SK-N-SH treated with all-trans-retinoic acid at 6 μM for 48 hours (cell line): ENCODE measurements at regions not wholly inside any gene's neighbourhood (a gene's known extent, or its start where the extent isn't known, plus 50 kb on each side); places are given as distances from the start of the nearest gene placed in this dataset.

Experiments used
- ARNTL ChIP-seq: fragments of 450-650 bp; formaldehyde crosslinking; IDR thresholded peaks from 2 replicates; pipeline ENCODE4 v1.5.0; 2020; ENCODE audit warnings: low read depth, mild to moderate bottlenecking, moderate library complexity, borderline replicate concordance
- BACH2 ChIP-seq: fragments of 250-450 bp; sonication (Bioruptor Pico); IDR thresholded peaks from 2 replicates; pipeline ENCODE4 v1.9.0; 2021; ENCODE audit warnings: mild to moderate bottlenecking, borderline replicate concordance
- ISL1 ChIP-seq: fragments of 250-450 bp; sonication (Bioruptor Pico); IDR thresholded peaks from 2 replicates; pipeline ENCODE4 v2.1.2; 2022; ENCODE audit warnings: mild to moderate bottlenecking, moderate library complexity
- RARB ChIP-seq: fragments of 250-450 bp; sonication (Bioruptor Pico); IDR thresholded peaks from 2 replicates; pipeline ENCODE4 v1.8.0; 2021; ENCODE audit warnings: mild to moderate bottlenecking, moderate library complexity
- SNAI2 ChIP-seq: fragments of 250-450 bp; sonication (Bioruptor Pico); IDR thresholded peaks from 2 replicates; pipeline ENCODE4 v1.5.0; 2020; ENCODE audit warnings: mild to moderate bottlenecking, moderate library complexity
- TCF4 ChIP-seq: fragments of 250-450 bp; sonication (Bioruptor Pico); IDR thresholded peaks from 2 replicates; pipeline ENCODE4 v1.8.0; 2021; ENCODE audit warnings: mild to moderate bottlenecking, moderate library complexity, borderline replicate concordance
- ZC3H10 ChIP-seq: fragments of 250-450 bp; sonication (Bioruptor Pico); IDR thresholded peaks from 2 replicates; pipeline ENCODE4 v1.5.1; 2021; ENCODE audit warnings: mild to moderate bottlenecking, moderate library complexity
- ZFP30 ChIP-seq: fragments of 450-650 bp; formaldehyde crosslinking; IDR thresholded peaks from 2 replicates; pipeline ENCODE4 v1.5.0; 2022; ENCODE audit warnings: mild to moderate bottlenecking, moderate library complexity
- ZNF70 ChIP-seq: fragments of 450-650 bp; formaldehyde crosslinking; IDR thresholded peaks from 2 replicates; pipeline ENCODE4 v1.5.0; 2020; ENCODE audit warnings: mild to moderate bottlenecking, moderate library complexity
- ZNF8 ChIP-seq: fragments of 450-650 bp; formaldehyde crosslinking; IDR thresholded peaks from 2 replicates; pipeline ENCODE4 v1.5.0; 2020; ENCODE audit warnings: mild to moderate bottlenecking, moderate library complexity
- TF ChIP-seq, protein P1 (sequence below): fragments of 250-450 bp; sonication (Bioruptor Pico); IDR thresholded peaks from 2 replicates; pipeline ENCODE4 v1.8.0; 2020; ENCODE audit warnings: mild to moderate bottlenecking, moderate library complexity, borderline replicate concordance

DNA sequence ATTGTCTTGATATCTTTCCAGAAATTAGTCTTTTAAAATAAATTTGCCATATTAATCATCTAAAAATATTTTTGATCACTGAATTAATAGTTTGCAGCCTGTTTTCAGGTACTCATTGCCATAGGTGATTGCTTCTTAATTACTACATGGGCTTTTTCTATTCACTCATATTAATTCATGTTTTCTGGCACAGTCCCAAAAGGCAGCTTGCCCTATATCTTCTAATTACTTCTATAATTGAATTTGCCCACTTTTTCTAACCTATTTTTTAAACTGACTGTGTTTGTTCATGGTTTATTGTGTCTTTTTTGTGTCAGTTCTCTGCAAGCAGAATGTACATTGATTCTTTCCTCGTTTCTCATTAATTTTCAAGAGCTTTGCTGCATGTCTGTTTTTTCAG is 85.7 kb upstream of the SOX2 start:
- no peak for TF ChIP-seq ZFP30 (CRISPR knock-in tag)
- TF ChIP-seq ZNF70 (CRISPR knock-in tag), result no peak
- TF ChIP-seq ZNF8 (CRISPR knock-in tag), result no peak
- TF ChIP-seq SNAI2 (CRISPR knock-in tag), result no peak
- TF ChIP-seq, protein P1, sequence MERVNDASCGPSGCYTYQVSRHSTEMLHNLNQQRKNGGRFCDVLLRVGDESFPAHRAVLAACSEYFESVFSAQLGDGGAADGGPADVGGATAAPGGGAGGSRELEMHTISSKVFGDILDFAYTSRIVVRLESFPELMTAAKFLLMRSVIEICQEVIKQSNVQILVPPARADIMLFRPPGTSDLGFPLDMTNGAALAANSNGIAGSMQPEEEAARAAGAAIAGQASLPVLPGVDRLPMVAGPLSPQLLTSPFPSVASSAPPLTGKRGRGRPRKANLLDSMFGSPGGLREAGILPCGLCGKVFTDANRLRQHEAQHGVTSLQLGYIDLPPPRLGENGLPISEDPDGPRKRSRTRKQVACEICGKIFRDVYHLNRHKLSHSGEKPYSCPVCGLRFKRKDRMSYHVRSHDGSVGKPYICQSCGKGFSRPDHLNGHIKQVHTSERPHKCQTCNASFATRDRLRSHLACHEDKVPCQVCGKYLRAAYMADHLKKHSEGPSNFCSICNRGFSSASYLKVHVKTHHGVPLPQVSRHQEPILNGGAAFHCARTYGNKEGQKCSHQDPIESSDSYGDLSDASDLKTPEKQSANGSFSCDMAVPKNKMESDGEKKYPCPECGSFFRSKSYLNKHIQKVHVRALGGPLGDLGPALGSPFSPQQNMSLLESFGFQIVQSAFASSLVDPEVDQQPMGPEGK, result no peak
- TF ChIP-seq TCF4 (CRISPR knock-in tag), result no peak
- no peak for TF ChIP-seq RARB
- no peak for TF ChIP-seq ZC3H10 (CRISPR knock-in tag)
- TF ChIP-seq ISL1 (CRISPR knock-in tag), result no peak
- TF ChIP-seq ARNTL, result no peak
- TF ChIP-seq BACH2 (CRISPR knock-in tag), result no peak
